ENCODE measurements at regions not wholly inside any gene's neighbourhood (a gene's known extent, or its start where the extent isn't known, plus 50 kb on each side); places are given as distances from the start of the nearest gene placed in this dataset.

GRCh38 chr15:38690216-38690615 lies 125.6 kb upstream of the RASGRP1 start:
- TF ChIP-seq, protein P1, sequence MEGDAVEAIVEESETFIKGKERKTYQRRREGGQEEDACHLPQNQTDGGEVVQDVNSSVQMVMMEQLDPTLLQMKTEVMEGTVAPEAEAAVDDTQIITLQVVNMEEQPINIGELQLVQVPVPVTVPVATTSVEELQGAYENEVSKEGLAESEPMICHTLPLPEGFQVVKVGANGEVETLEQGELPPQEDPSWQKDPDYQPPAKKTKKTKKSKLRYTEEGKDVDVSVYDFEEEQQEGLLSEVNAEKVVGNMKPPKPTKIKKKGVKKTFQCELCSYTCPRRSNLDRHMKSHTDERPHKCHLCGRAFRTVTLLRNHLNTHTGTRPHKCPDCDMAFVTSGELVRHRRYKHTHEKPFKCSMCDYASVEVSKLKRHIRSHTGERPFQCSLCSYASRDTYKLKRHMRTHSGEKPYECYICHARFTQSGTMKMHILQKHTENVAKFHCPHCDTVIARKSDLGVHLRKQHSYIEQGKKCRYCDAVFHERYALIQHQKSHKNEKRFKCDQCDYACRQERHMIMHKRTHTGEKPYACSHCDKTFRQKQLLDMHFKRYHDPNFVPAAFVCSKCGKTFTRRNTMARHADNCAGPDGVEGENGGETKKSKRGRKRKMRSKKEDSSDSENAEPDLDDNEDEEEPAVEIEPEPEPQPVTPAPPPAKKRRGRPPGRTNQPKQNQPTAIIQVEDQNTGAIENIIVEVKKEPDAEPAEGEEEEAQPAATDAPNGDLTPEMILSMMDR (IDR thresholded peaks at IDR 0.05; ENCODE audit: low read length) = no peak
- no peak for TF ChIP-seq EZH2 (optimal IDR thresholded peaks at IDR 0.05; ENCODE audit: low read depth, low read length)
- TF ChIP-seq EZH2phosphoT487 (IDR thresholded peaks at IDR 0.05; ENCODE audit: low read length) = no peak

Measured in MM.1S (cell line).